ENCODE measurements at regions not wholly inside any gene's neighbourhood (a gene's known extent, or its start where the extent isn't known, plus 50 kb on each side); places are given as distances from the start of the nearest gene placed in this dataset.

GRCh38 chr20:58128635-58129625, 99.5 kb downstream of the ANKRD60 start:
- TF ChIP-seq POLR2A (IDR thresholded peaks at IDR 0.05; ENCODE audit: control extremely low read depth in 1 of 2, low read depth in 2 of 2, low read length in 2 of 2), result no peak
- no peak for TF ChIP-seq RAD21 (IDR thresholded peaks at IDR 0.05 in 1 of 2, conservative IDR thresholded peaks at IDR 0.05 in 1 of 2; ENCODE audit: low read depth in 2 of 2, low read length in 2 of 2)
- no peak for TF ChIP-seq CTCF (IDR thresholded peaks at IDR 0.05; ENCODE audit: control extremely low read depth in 1 of 3, insufficient read depth in 1 of 3, low read depth in 1 of 3, low read length in 3 of 3)
- no peak for TF ChIP-seq RXRA (IDR thresholded peaks at IDR 0.05; ENCODE audit: insufficient read depth, low read depth, low read length)
- TF ChIP-seq JUN (IDR thresholded peaks at IDR 0.05; ENCODE audit: low read depth, low read length), result no peak
- TF ChIP-seq EZH2 (IDR thresholded peaks at IDR 0.05; ENCODE audit: low read depth, low read length, severe bottlenecking), result no peak
- no peak for TF ChIP-seq RNF2 (IDR thresholded peaks at IDR 0.05; ENCODE audit: borderline replicate concordance, low read depth, low read length, missing control alignments, poor library complexity, severe bottlenecking)
- TF ChIP-seq GABPA (IDR thresholded peaks at IDR 0.05; ENCODE audit: borderline replicate concordance, insufficient read depth, low read length), result no peak
- TF ChIP-seq TAF1 (IDR thresholded peaks at IDR 0.05; ENCODE audit: low read depth, low read length), result no peak
- TF ChIP-seq ATF3 (IDR thresholded peaks at IDR 0.05; ENCODE audit: insufficient read depth, low read depth, low read length), result no peak
- TF ChIP-seq NRF1 (IDR thresholded peaks at IDR 0.05; ENCODE audit: low read depth, low read length), result no peak
- TF ChIP-seq EP300 (IDR thresholded peaks at IDR 0.05; ENCODE audit: borderline replicate concordance in 1 of 2, low read depth in 2 of 2, low read length in 2 of 2), result no peak
- no peak for TF ChIP-seq YY1 (IDR thresholded peaks at IDR 0.05; ENCODE audit: low read depth, low read length)

Measured in H1 (cell line).